DND-41 (cell line): ENCODE measurements at regions not wholly inside any gene's neighbourhood (a gene's known extent, or its start where the extent isn't known, plus 50 kb on each side); places are given as distances from the start of the nearest gene placed in this dataset.

Experiments used
- CTCF ChIP-seq: IDR thresholded peaks from 2 replicates; pipeline ENCODE4 v1.5.1; 2012; ENCODE audit warnings: borderline replicate concordance, low read length, moderate library complexity, mild to moderate bottlenecking; ENCODE audit not compliant: poor library complexity, severe bottlenecking; ENCODE audit errors: extremely low read depth
- EZH2 ChIP-seq: IDR thresholded peaks from 3 replicates; pipeline ENCODE4 v1.6.1; 2012; ENCODE audit warnings: borderline replicate concordance, low read depth, mild to moderate bottlenecking, moderate library complexity, low read length, inconsistent platforms; ENCODE audit not compliant: severe bottlenecking

GRCh38 chr11:80196041-80196440 is 755.2 kb upstream of the TENM4 start:
- TF ChIP-seq CTCF (no peak), EZH2 (no peak)
